HG03135 (cell line): ENCODE measurements at regions not wholly inside any gene's neighbourhood (a gene's known extent, or its start where the extent isn't known, plus 50 kb on each side); places are given as distances from the start of the nearest gene placed in this dataset.

Source experiments
- ATAC-seq: cut with Tn5 transposase; IDR thresholded peaks from one replicate; pipeline ENCODE4 v1.9.1; 2021; ENCODE audit warnings: mild to moderate bottlenecking, moderate library complexity; ENCODE audit not compliant: unreplicated experiment

- no peak for ATAC-seq
These were observed 498.7 kb downstream of the TENT5A start for GRCh38 chr6:81253821-81254220.

- ATAC-seq, result no peak
These were observed 500.2 kb downstream of the TENT5A start for GRCh38 chr6:81252231-81252630.

- no peak for ATAC-seq
These were observed 506.3 kb downstream of the TENT5A start for GRCh38 chr6:81246200-81246599.

GRCh38 chr6:81242624-81243023 is 509.9 kb downstream of the TENT5A start:
- no peak for ATAC-seq

- no peak for ATAC-seq
These were observed 511.1 kb downstream of the TENT5A start for GRCh38 chr6:81241126-81242041.

GRCh38 chr6:81238390-81238789 is 514.1 kb downstream of the TENT5A start:
- no peak for ATAC-seq

GRCh38 chr6:81237226-81237625 is 515.3 kb downstream of the TENT5A start:
- no peak for ATAC-seq

- no peak for ATAC-seq
These were observed 517.0 kb downstream of the TENT5A start for GRCh38 chr6:81235512-81235911.

- no peak for ATAC-seq
These were observed 518.5 kb downstream of the TENT5A start for GRCh38 chr6:81233990-81234389.

GRCh38 chr6:81228912-81229555 is 523.4 kb downstream of the TENT5A start:
- ATAC-seq, result no peak

- no peak for ATAC-seq
These were observed 525.5 kb downstream of the TENT5A start for GRCh38 chr6:81226957-81227356.

GRCh38 chr6:81216668-81217067 is 535.8 kb downstream of the TENT5A start:
- ATAC-seq, result no peak

GRCh38 chr6:81215092-81215432 is 537.4 kb downstream of the TENT5A start:
- ATAC-seq, result no peak

- ATAC-seq, result no peak
These were observed 537.9 kb downstream of the TENT5A start for GRCh38 chr6:81214414-81215091.

GRCh38 chr6:81204731-81205130 is 547.8 kb downstream of the TENT5A start:
- ATAC-seq, result no peak

- ATAC-seq, result no peak
These were observed 558.1 kb downstream of the TENT5A start for GRCh38 chr6:81194374-81194773.

- ATAC-seq, result no peak
These were observed 580.3 kb downstream of the TENT5A start for GRCh38 chr6:81172056-81172740.

- no peak for ATAC-seq
These were observed 583.3 kb downstream of the TENT5A start for GRCh38 chr6:81169166-81169565.

GRCh38 chr6:81166770-81167169 is 585.7 kb downstream of the TENT5A start:
- no peak for ATAC-seq

GRCh38 chr6:81158956-81159355 is 593.5 kb downstream of the TENT5A start:
- no peak for ATAC-seq

- ATAC-seq, result no peak
These were observed 603.7 kb downstream of the TENT5A start for GRCh38 chr6:81148751-81149150.
